ENCODE measurements at regions not wholly inside any gene's neighbourhood (a gene's known extent, or its start where the extent isn't known, plus 50 kb on each side); places are given as distances from the start of the nearest gene placed in this dataset.

GRCh38 chr6:80907831-80908230 is 801.4 kb downstream of the BCKDHB start:
- Histone ChIP-seq H4K20me1 (replicated peaks in 1 of 2; ENCODE audit: control insufficient read depth in 1 of 2, insufficient read depth in 2 of 2, low read length in 2 of 2) (no peaks in the 10 kb centered on the region), H3K23ac (ENCODE audit: insufficient read length) (no peak overlapping the region), H3K56ac (replicated peaks; ENCODE audit: insufficient read length, low read depth, low read length) (no peak overlapping the region), H3K79me2 (ENCODE audit: control insufficient read depth in 1 of 2, insufficient read depth in 2 of 2, low read length in 2 of 2) (no peaks in the 10 kb centered on the region), H2BK12ac (ENCODE audit: low read depth, low read length) (no peak overlapping the region), H3K14ac (ENCODE audit: insufficient read length) (no peak overlapping the region), H3K36me3 (ENCODE audit: control insufficient read depth in 2 of 4, insufficient read depth in 4 of 4, low read length in 3 of 4) (no peaks in the 10 kb centered on the region), H2BK5ac (ENCODE audit: low read depth, low read length) (no peak overlapping the region), H2AK5ac (ENCODE audit: low read depth, low read length) (no peak overlapping the region), H2BK20ac (ENCODE audit: low read length) (no peak overlapping the region), H4K5ac (ENCODE audit: insufficient read length, low read depth, low read length) (no peak overlapping the region), H4K91ac (replicated peaks; ENCODE audit: insufficient read length, low read length) (no peak overlapping the region), H3K18ac (ENCODE audit: extremely low read depth, low read length) (no peak overlapping the region), H3K9ac (replicated peaks in 1 of 4; ENCODE audit: extremely low read depth in 1 of 4, low read depth in 3 of 4, low read length in 3 of 4) (no peak overlapping the region), H2BK120ac (replicated peaks; ENCODE audit: low read depth, low read length) (no peak overlapping the region), H3K4me2 (ENCODE audit: insufficient read depth in 1 of 2, low read depth in 2 of 2, low read length in 2 of 2) (no peak overlapping the region), H3K27ac (ENCODE audit: low read depth, low read length) (no peak overlapping the region), H2AFZ (ENCODE audit: low read length) (no peak overlapping the region), H3K4ac (replicated peaks; ENCODE audit: insufficient read length, low read depth, low read length) (no peak overlapping the region), H2BK15ac (ENCODE audit: low read length) (no peak overlapping the region), H3K23me2 (ENCODE audit: low read depth, low read length) (no peaks in the 10 kb centered on the region), H3K27me3 (replicated peaks in 1 of 4; ENCODE audit: control insufficient read depth in 3 of 4, extremely low read depth in 1 of 4, insufficient read depth in 3 of 4, low read length in 3 of 4) (no peaks in the 10 kb centered on the region), H3K79me1 (ENCODE audit: low read depth, low read length) (no peaks in the 10 kb centered on the region), H3K4me3 (ENCODE audit: extremely low read depth in 1 of 4, insufficient read depth in 2 of 4, low read depth in 3 of 4, low read length in 4 of 4) (no peak overlapping the region), H4K8ac (ENCODE audit: extremely low read depth, insufficient read depth, low read length) (no peak overlapping the region), H3K9me3 (ENCODE audit: insufficient read depth in 2 of 2, low read depth in 1 of 2, low read length in 1 of 2) (no peaks in the 10 kb centered on the region), H3K4me1 (replicated peaks in 1 of 4; ENCODE audit: control insufficient read depth in 3 of 4, insufficient read depth in 4 of 4, low read length in 3 of 4) (no peaks in the 10 kb centered on the region)
- FAIRE-seq (no peak), DNase-seq (ENCODE audit: low read depth in 1 of 2, low spot score in 2 of 2) (no peak)
- ChIA-PET POLR2A (ENCODE audit: partially characterized antibody) (no interaction called here), CTCF (ENCODE audit: partially characterized antibody) (no interaction called here)
- WGBS, 2 experiments (ENCODE audit: extremely low coverage in 1 of 2, insufficient coverage in 1 of 2, insufficient read length in 1 of 2, insufficient replicate concordance in 2 of 2, low coverage in 1 of 2, low lambda C conversion rate in 2 of 2, missing lambda C conversion rate in 1 of 2): 93% methylated on average over 3 of the region's 3 CpGs; no CpG with 5 or more reads in 1 of the 2 experiments
- TF ChIP-seq CBX5 (IDR thresholded peaks at IDR 0.05; ENCODE audit: low read depth, low read length) (no peak), FOSL1 (IDR thresholded peaks at IDR 0.05; ENCODE audit: insufficient read depth, low read depth, low read length) (no peak), SUZ12 (IDR thresholded peaks at IDR 0.05; ENCODE audit: low read length) (no peak), CTBP2 (IDR thresholded peaks at IDR 0.05; ENCODE audit: borderline replicate concordance, insufficient read depth, insufficient read length, low read length) (no peak), HDAC2 (IDR thresholded peaks at IDR 0.05; ENCODE audit: borderline replicate concordance in 1 of 2, low read depth in 2 of 2, low read length in 2 of 2) (no peak), E2F6 (IDR thresholded peaks at IDR 0.05) (no peak), ZNF274 (IDR thresholded peaks at IDR 0.05; ENCODE audit: borderline replicate concordance, extremely low read depth, low read length) (no peak), GTF2F1 (IDR thresholded peaks at IDR 0.05; ENCODE audit: borderline replicate concordance, low read depth, low read length) (no peak)

All from H1 (cell line).